Muscle layer of colon (tissue), 2 donors: ENCODE measurements at regions not wholly inside any gene's neighbourhood (a gene's known extent, or its start where the extent isn't known, plus 50 kb on each side); places are given as distances from the start of the nearest gene placed in this dataset.
"Not testable (repeated sequence)": the region's sequence is repeated elsewhere in the genome, so short reads cannot be mapped to it uniquely, and the experiment has no call there.

Source experiments
- H3K27ac ChIP-seq: one replicate; pipeline ENCODE4 v1.7.0; 2013; ENCODE audit warnings: low read depth, mild to moderate bottlenecking, low read length, moderate library complexity
- H3K27me3 ChIP-seq, 2 donors: one replicate each; pipeline ENCODE4 v1.7.0; 2013; ENCODE audit warnings: low read length in 2 of 2, mild to moderate bottlenecking in 2 of 2; ENCODE audit not compliant: insufficient read depth in 2 of 2, control insufficient read depth in 1 of 2
- H3K36me3 ChIP-seq: one replicate; pipeline ENCODE4 v1.7.0; 2013; ENCODE audit warnings: mild to moderate bottlenecking, low read length; ENCODE audit not compliant: insufficient read depth
- H3K4me1 ChIP-seq: one replicate; pipeline ENCODE4 v1.7.0; 2013; ENCODE audit warnings: mild to moderate bottlenecking, low read length; ENCODE audit not compliant: insufficient read depth
- H3K4me3 ChIP-seq, 2 donors: one replicate each; pipeline ENCODE4 v1.7.0; 2013; ENCODE audit warnings: low read length in 2 of 2, low read depth in 1 of 2, mild to moderate bottlenecking in 1 of 2, moderate library complexity in 1 of 2
- H3K9ac ChIP-seq: one replicate; pipeline ENCODE4 v1.7.0; 2013; ENCODE audit warnings: low read length
- H3K9me3 ChIP-seq: one replicate; pipeline ENCODE4 v1.7.0; 2013; ENCODE audit warnings: mild to moderate bottlenecking, low read length
- donor health status: abdominal sarcoma.
- donor health status: Adenocarcinoma of cecum.

DNA sequence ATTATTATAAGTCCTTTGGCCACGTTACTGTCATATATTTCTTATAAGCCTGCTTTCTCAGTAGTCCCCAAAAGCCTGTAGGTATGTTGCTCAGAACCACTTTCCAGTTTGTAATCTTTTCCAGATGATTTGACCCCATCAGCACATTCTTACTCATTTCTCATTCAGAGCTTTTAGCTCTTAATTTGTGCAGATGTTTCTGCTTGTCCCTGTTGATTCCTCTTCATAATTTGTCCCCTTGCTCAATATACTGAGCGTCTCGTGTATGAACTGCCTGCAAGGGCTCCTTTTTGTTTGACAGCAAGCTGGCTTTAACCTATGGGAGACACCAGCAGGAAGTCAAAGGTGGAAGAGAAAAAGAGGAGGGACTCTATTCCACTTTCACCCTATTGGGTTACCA is 733.8 kb upstream of the GJE1 start:
- Histone ChIP-seq H3K36me3 (no peaks in the 10 kb centered on the region), H3K27me3 (no peaks in the 10 kb centered on the region), H3K27ac (no peak overlapping the region), H3K9me3 (no peaks in the 10 kb centered on the region), H3K4me3 (no peak overlapping the region), H3K4me1 (peaks cover 5% of the 10 kb centered on the region), H3K9ac (no peak overlapping the region)

GRCh38 chr6:141395443-141396008 is 737.2 kb upstream of the GJE1 start:
- Histone ChIP-seq H3K9me3 (no peaks in the 10 kb centered on the region), H3K4me1 (no peaks in the 10 kb centered on the region), H3K36me3 (no peaks in the 10 kb centered on the region), H3K27me3 (no peaks in the 10 kb centered on the region), H3K9ac (no peak overlapping the region), H3K27ac (no peak overlapping the region), H3K4me3 (no peak overlapping the region)

DNA sequence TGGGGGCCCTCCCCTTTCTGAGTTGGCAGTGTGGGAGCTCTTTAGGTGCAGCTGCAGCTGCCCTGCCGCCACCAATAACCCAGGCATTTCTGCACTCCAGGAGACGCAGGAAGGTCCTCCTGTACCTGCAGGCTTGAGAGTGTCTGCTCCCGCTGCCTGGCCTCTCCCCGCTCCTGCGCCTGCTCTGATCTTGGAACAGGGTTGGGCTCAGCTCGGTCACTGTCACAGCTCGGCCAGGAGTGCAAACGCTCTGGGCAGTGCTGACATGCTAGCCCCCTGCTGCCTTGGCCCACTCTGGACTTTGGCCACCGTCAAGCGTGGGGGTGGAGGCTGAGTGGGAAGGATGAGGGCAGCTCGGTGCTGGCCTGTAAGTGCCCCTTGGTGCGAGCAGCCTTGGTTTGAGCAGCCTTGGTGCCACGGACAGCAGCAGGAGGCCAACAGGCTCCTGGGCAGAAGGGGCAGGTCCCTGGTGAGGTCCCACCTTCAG is 738.1 kb upstream of the GJE1 start:
- Histone ChIP-seq H3K36me3 (no peaks in the 10 kb centered on the region), H3K4me1 (no peaks in the 10 kb centered on the region), H3K27ac (no peak overlapping the region), H3K9me3 (no peaks in the 10 kb centered on the region), H3K9ac (no peak overlapping the region), H3K27me3 (no peaks in the 10 kb centered on the region), H3K4me3 (no peak overlapping the region)

- Histone ChIP-seq H3K9ac (no peak overlapping the region), H3K27me3 (no peaks in the 10 kb centered on the region), H3K4me3 (no peak overlapping the region), H3K36me3 (no peaks in the 10 kb centered on the region), H3K4me1 (no peaks in the 10 kb centered on the region), H3K27ac (no peak overlapping the region), H3K9me3 (no peaks in the 10 kb centered on the region)
Measured at GRCh38 chr6:141394125-141394536, 738.6 kb upstream of the GJE1 start.

- no peaks in the 10 kb centered on the region for H3K36me3 ChIP-seq
- H3K27ac ChIP-seq, result no peak overlapping the region
- H3K4me3 ChIP-seq, result no peak overlapping the region
- no peaks in the 10 kb centered on the region for H3K9me3 ChIP-seq
- H3K4me1 ChIP-seq, result no peaks in the 10 kb centered on the region
- no peaks in the 10 kb centered on the region for H3K27me3 ChIP-seq
- H3K9ac ChIP-seq, result no peak overlapping the region
Measured at GRCh38 chr6:141393405-141394124, 739.2 kb upstream of the GJE1 start.

- H3K9me3 ChIP-seq, H3K36me3 ChIP-seq, H3K4me3 ChIP-seq, H3K27ac ChIP-seq, H3K27me3 ChIP-seq, H3K4me1 ChIP-seq, H3K9ac ChIP-seq: not testable (repeated sequence)
Measured at GRCh38 chr6:141391135-141391534, 741.6 kb upstream of the GJE1 start.

DNA sequence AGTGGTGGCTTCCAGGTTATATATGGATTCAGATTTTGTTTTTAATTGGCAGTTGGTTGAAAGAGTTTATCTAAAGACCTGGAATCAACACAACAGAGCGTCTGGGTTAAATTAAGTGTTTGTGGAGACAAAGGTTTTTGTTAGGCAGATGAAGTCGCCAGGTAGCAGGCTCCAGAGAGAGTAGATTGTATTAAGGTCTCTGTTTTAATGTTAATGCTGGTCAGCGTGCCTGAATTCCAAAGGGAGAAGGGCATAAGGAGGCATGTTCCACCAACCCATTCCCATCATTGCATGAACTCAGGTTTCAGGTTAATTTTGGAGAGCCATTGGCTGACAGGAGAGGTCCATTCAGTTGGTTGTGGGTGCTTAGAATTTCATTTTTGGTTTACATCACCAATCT is 744.1 kb upstream of the GJE1 start:
- Histone ChIP-seq H3K27ac (no peak overlapping the region), H3K36me3 (no peaks in the 10 kb centered on the region), H3K4me3 (no peak overlapping the region), H3K4me1 (no peaks in the 10 kb centered on the region), H3K27me3 (no peaks in the 10 kb centered on the region), H3K9me3 (no peaks in the 10 kb centered on the region), H3K9ac (no peak overlapping the region)

DNA sequence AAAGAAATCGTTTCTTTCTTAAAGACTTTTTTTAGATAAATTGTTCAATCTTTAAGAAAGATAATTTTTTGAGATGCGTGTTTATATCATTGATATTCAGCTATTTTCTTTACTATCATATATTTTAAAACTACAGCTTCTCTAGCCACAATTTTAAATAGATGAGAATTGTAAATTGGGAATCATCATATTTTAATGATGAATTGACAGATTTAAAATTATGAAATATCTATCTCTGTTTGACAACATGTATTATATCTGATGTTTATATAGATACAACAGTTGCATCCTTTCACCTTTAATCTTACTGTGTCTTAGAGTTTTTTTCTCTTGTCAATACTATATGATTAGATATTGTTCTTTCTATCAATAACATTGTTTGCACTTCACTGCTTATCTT is 762.3 kb upstream of the GJE1 start:
- Histone ChIP-seq H3K4me3 (no peak overlapping the region), H3K27ac (no peak overlapping the region), H3K27me3 (no peaks in the 10 kb centered on the region), H3K9ac (no peak overlapping the region), H3K36me3 (no peaks in the 10 kb centered on the region), H3K9me3 (peaks cover 4% of the 10 kb centered on the region), H3K4me1 (no peaks in the 10 kb centered on the region)

DNA sequence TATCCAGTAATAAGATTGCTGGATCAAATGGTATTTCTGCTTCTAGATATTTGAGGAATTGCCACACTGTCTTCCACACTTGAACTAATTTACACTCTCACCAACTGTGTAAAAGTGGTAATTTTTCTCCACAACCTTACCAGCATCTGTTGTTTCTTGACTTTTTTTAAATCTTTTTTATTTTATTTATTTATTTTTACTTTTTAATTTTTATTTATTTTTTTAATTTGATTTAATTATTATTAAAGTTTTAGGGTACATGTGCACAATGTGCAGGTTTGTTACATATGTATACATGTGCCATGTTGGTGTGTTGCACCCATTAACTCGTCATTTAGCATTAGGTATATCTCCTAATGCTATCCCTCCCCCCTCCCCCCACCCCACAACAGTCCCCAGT is 765.9 kb upstream of the GJE1 start:
- H3K9me3 ChIP-seq, H3K4me1 ChIP-seq, H3K27ac ChIP-seq, H3K4me3 ChIP-seq, H3K27me3 ChIP-seq, H3K36me3 ChIP-seq, H3K9ac ChIP-seq: not testable (repeated sequence)

GRCh38 chr6:141364694-141365093 is 768.0 kb upstream of the GJE1 start:
- no peak overlapping the region for H3K4me3 ChIP-seq
- no peaks in the 10 kb centered on the region for H3K27me3 ChIP-seq
- no peaks in the 10 kb centered on the region for H3K36me3 ChIP-seq
- H3K9ac ChIP-seq, result no peak overlapping the region
- H3K4me1 ChIP-seq, result no peaks in the 10 kb centered on the region
- H3K27ac ChIP-seq, result no peak overlapping the region
- peaks cover 4% of the 10 kb centered on the region for H3K9me3 ChIP-seq

DNA sequence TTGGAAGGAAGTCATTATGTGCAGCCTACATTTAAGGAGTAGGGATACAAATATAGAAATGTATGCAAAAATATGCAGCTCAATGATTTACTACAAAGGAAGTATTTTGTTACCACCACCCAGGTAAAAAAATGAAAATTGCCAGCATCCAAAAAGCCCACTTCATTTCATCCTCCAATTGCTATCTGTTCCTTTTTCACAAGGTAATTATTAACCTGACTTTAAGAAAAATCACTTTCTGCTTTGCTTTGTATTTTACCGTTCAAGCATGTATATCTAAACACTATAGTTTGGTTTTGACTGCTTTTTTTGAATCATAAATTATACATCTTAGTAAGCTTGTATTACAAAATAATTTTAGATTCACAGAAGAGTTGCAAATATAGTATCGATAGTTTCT is 768.5 kb upstream of the GJE1 start:
- H3K9ac ChIP-seq, result no peak overlapping the region
- H3K27me3 ChIP-seq, result no peaks in the 10 kb centered on the region
- H3K27ac ChIP-seq, result no peak overlapping the region
- H3K4me3 ChIP-seq, result no peak overlapping the region
- peaks cover under 1% of the 10 kb centered on the region for H3K9me3 ChIP-seq
- no peaks in the 10 kb centered on the region for H3K4me1 ChIP-seq
- H3K36me3 ChIP-seq, result no peaks in the 10 kb centered on the region

GRCh38 chr6:141361559-141361958 is 771.2 kb upstream of the GJE1 start:
- H3K4me3 ChIP-seq, result no peak overlapping the region
- H3K9me3 ChIP-seq, result no peaks in the 10 kb centered on the region
- no peaks in the 10 kb centered on the region for H3K36me3 ChIP-seq
- H3K4me1 ChIP-seq, result no peaks in the 10 kb centered on the region
- no peak overlapping the region for H3K27ac ChIP-seq
- no peaks in the 10 kb centered on the region for H3K27me3 ChIP-seq
- H3K9ac ChIP-seq, result no peak overlapping the region
